PC-9 (cell line): ENCODE measurements at regions not wholly inside any gene's neighbourhood (a gene's known extent, or its start where the extent isn't known, plus 50 kb on each side); places are given as distances from the start of the nearest gene placed in this dataset.

ENCODE experiments used
- EZH2 ChIP-seq: fragments of 200-600 bp; sonication (generic); IDR thresholded peaks from 2 replicates; pipeline ENCODE4 v1.8.0; 2017; ENCODE audit warnings: antibody characterized with exemption, low read depth
- TF ChIP-seq, protein P1 (sequence below): fragments of 200-600 bp; sonication (generic); conservative IDR thresholded peaks from 2 replicates; pipeline ENCODE4 v1.6.1; 2017; ENCODE audit warnings: mixed run types, antibody characterized with exemption, mild to moderate bottlenecking, moderate library complexity

DNA sequence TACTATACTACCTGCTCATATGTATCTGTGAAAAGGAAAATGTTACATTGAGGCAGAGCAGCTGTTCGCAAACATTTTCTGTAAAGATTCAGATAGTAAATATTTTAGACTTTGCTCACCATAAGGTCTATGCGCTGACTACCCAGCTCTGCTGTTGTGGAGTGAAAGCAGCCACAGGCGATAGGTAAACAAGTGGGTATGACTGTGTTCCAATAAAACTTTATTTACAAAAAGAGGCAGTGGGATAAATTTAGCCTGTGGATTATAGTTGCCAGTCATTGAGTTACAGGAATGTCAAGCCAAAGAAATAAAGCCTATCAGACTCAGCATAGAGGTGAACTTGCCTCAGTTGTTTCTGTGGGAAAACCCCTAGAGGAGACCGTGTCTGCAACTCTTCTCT lies 487.7 kb upstream of the API5 start:
- TF ChIP-seq, protein P1, sequence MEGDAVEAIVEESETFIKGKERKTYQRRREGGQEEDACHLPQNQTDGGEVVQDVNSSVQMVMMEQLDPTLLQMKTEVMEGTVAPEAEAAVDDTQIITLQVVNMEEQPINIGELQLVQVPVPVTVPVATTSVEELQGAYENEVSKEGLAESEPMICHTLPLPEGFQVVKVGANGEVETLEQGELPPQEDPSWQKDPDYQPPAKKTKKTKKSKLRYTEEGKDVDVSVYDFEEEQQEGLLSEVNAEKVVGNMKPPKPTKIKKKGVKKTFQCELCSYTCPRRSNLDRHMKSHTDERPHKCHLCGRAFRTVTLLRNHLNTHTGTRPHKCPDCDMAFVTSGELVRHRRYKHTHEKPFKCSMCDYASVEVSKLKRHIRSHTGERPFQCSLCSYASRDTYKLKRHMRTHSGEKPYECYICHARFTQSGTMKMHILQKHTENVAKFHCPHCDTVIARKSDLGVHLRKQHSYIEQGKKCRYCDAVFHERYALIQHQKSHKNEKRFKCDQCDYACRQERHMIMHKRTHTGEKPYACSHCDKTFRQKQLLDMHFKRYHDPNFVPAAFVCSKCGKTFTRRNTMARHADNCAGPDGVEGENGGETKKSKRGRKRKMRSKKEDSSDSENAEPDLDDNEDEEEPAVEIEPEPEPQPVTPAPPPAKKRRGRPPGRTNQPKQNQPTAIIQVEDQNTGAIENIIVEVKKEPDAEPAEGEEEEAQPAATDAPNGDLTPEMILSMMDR: no peak
- TF ChIP-seq EZH2: no peak
